22Rv1 (cell line): ENCODE measurements at regions not wholly inside any gene's neighbourhood (a gene's known extent, or its start where the extent isn't known, plus 50 kb on each side); places are given as distances from the start of the nearest gene placed in this dataset.

Source experiments
- H3K27ac ChIP-seq: fragments of 450-650 bp; 2 replicates; pipeline ENCODE4 v1.5.1; 2017
- CTCF ChIP-seq: fragments of 450-650 bp; IDR thresholded peaks from 2 replicates; pipeline ENCODE4 v1.5.1; 2017; ENCODE audit warnings: mild to moderate bottlenecking
- ZFX ChIP-seq: fragments of 450-650 bp; IDR thresholded peaks from 2 replicates; pipeline ENCODE4 v1.6.1; 2017; ENCODE audit warnings: antibody characterized with exemption, borderline replicate concordance

DNA sequence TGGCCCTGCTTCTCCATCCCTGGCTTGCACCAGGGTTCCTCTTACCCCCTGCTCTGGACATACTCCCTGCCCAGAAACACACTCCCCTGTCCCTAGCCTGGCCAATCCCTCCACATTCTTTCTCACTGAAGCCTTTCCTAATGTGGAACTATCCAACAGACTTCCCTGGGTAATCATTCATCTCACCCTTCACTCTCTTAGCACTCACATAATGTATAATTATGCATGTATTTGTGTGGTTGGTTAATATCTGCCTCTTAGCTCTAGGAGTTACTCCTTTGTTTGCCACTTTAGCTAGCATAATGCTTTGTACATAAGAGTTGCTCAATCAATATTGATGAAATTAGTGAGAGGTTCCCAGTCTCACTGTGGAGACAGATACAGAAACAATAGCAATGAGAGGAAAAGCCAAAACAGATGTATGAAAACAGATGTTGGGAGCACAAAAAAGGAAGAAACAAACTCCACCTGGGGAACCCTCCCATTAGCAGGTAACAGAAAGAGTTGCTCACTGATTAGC lies 76.9 kb upstream of the WARS2 start:
- TF ChIP-seq ZFX: no peak
- TF ChIP-seq CTCF: no peak
- no peak overlapping the region for H3K27ac ChIP-seq

DNA sequence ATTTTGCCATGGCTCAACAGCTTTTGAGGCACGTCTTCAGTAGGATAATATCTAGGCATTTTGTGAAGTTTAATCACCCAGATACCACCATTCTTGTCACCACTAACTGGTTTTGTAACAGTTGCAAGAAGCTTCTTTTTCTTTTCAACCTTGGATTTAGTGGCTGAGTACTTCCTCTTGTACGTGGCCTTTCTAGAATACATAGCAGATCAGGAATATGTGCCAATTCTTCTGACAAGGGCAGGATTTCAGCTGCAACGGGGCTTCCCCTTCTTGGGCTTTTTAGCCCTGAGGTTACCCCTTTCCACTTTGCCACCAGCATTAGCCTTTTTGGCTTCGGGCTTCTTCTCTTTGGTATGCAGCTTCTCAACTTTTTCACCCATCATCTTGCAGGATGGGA lies 79.3 kb upstream of the WARS2 start:
- H3K27ac ChIP-seq: no peak overlapping the region
- no peak for TF ChIP-seq ZFX

GRCh38 chr1:119220991-119221390 lies 80.5 kb upstream of the WARS2 start:
- no peak overlapping the region for H3K27ac ChIP-seq
- TF ChIP-seq ZFX (no peak), CTCF (no peak)

- TF ChIP-seq CTCF (no peak), ZFX (no peak)
- H3K27ac ChIP-seq: no peak overlapping the region
Measured at GRCh38 chr1:119222271-119222670, 81.8 kb upstream of the WARS2 start.

DNA sequence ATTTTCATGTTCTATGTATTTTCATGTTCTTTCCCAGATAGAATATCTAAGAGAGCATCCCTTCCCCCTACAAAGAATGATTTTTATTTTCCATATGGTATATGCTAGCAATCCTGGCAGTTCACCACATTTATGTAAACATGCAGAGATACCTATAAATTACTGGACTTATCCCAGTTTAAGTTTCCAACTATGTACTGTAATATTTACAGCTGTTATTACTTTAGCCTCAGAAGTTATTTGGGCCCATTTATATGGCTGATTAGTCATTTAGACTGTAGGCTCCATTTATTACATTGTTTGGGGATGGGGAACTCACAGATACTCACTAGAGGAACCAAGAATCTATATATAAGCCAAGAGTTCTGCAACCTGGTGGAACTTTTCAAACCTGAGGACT lies 84.8 kb upstream of the WARS2 start:
- no peak overlapping the region for H3K27ac ChIP-seq
- TF ChIP-seq ZFX (no peak), CTCF (no peak)

- H3K27ac ChIP-seq: no peak overlapping the region
Measured at GRCh38 chr1:119225831-119226230, 85.4 kb upstream of the WARS2 start.

DNA sequence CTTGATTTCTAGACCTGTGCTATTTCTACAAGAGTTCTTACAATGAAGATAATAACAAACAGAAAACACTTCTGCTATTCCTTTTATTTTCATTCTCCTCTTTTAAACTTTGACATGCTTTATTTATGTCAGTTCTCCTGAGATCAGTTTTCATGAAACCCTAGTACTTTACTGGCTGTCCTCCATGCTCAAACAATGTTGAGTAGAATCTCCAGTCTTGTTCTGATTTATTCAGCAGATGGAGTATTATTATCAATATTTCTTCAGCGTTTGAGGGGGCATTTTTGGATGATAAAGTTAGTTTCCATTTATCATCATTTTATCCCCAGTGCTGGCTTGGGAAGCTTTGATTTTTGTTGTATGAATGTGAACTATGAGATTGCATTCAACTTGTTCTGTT lies 85.9 kb upstream of the WARS2 start:
- TF ChIP-seq ZFX (no peak), CTCF (no peak)

More at GRCh38 chr1:119225831-119226230, 85.4 kb upstream of the WARS2 start:
- TF ChIP-seq CTCF (no peak; the same call in 1 of the 2 replicates), ZFX (no peak)

GRCh38 chr1:119226913-119227312 lies 86.5 kb upstream of the WARS2 start:
- no peak overlapping the region for H3K27ac ChIP-seq
- TF ChIP-seq CTCF: no peak
- no peak for TF ChIP-seq ZFX

More for the DNA sequence above, 85.9 kb upstream of the WARS2 start:
- H3K27ac ChIP-seq: no peak overlapping the region
